ENCODE measurements at regions not wholly inside any gene's neighbourhood (a gene's known extent, or its start where the extent isn't known, plus 50 kb on each side); places are given as distances from the start of the nearest gene placed in this dataset.

DNA sequence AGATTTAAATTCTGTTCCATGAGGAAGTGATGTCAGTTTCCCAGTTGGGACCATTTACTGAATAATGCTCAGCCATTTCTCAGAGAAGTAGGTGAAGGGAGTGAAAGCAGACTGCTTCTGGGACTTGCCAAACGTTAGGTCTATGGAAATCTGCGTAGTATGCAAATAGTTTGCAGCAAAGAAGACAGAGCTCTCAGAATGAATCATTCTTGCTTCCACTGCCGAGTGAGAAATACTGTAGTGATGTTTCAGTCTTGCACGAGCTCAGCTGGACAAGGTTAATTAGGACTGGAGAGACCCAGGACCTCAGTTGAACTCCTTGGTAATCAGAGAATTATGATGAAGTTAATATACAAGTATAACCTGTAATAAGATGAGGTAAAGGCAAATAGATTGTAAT is 317.7 kb upstream of the DAB1 start:
- no peak for DNase-seq (ENCODE audit: low read depth in 2 of 2)

DNA sequence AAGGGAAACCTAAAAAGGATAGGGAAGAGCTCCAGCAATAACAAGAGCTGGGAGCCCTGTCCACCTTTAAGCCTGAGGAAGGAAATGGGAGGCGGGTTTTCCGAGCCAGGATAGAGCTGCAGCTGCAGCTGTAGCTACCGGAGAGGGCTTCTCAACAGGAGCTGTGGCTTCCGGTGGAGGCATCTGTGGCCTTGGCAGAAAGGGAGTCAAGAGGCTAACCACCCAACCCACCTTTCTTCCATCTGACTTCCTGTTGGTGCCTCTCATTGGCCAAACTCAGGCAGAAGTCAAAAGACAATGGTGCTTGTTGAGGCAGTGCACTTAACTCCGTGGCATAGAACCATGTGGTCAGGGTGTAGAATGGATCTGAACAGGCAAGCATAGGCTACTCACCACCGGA is 313.1 kb upstream of the DAB1 start:
- DNase-seq (ENCODE audit: low read depth in 2 of 2): no peak

DNA sequence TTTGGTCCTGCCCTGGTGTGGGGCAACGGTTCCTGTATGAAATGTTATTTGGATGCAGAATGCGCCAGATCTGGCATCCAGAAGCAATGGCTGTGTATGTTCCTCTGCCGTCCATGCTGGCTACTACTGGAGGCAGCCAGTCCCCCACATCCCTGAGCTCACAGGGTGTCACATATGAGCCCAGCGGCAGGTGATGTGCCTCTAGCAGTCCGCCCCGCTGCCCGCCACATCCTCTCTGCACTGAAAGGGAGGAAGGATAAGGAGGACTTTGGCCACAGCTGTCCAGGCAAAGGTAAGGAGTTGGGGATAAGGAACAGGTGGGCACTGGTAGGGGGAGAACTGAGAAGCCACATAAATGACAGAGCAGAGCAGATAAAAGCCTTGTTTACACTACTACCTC is 305.3 kb upstream of the DAB1 start:
- no peak for DNase-seq (ENCODE audit: low read depth in 2 of 2)

DNA sequence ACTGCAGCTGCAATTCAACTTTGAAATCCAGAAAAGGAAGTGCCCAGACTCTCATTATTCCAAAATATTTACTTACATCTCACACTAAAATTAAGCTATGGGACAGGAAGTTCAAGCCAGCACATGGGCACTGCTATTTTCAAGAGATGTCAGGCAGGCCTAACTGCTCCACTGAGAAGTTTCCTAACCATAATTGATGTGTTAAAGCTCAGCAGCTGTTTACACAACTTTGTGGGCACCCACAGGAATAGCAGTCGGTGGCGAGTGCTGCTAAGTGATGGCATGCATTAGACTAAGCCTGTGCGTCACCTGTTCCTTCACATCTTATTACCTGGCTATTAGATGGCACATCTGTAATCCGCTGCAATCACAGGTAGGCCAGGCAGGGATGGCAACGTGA is 303.3 kb upstream of the DAB1 start:
- no peak for DNase-seq (ENCODE audit: low read depth in 2 of 2)

DNA sequence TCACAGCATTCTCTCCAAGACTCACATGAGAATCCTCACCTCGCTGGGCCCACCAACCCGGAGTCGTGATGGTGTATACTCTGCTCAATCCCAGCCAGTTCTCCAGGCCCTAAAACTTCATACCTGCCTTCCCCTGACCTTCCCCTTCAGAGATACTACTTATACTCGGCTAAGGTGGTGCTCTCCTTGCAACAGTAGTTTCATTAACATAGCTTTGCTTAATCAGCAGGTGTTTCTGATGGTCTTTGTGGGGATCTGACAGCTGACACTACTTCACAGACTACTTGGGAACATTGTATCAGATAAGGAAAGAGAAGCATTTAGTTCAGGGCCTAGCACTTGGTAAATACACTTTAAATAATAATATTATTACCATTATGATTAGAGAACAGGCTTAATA is 301.5 kb upstream of the DAB1 start:
- DNase-seq (ENCODE audit: low read depth in 2 of 2): no peak

DNA sequence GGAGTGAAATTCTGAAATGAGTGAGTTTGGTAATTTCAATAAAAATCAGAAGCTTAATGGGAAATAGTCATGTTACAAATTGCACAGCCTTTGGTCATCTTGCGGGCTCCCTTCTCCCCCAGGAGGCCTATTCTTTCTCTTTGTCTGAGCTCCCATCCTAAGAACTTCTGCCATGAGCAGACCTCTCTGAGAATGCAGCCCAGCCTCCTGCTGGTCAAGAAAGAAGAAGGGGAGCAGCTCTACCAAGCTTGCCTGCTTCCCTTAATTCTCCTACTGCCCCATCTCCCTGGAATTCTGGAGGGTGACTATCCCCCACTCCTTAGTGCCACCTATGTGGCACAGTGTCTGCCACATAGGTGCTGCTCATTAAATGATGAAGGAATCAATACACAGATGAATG is 300.7 kb upstream of the DAB1 start:
- DNase-seq (ENCODE audit: low read depth in 2 of 2): no peak

DNA sequence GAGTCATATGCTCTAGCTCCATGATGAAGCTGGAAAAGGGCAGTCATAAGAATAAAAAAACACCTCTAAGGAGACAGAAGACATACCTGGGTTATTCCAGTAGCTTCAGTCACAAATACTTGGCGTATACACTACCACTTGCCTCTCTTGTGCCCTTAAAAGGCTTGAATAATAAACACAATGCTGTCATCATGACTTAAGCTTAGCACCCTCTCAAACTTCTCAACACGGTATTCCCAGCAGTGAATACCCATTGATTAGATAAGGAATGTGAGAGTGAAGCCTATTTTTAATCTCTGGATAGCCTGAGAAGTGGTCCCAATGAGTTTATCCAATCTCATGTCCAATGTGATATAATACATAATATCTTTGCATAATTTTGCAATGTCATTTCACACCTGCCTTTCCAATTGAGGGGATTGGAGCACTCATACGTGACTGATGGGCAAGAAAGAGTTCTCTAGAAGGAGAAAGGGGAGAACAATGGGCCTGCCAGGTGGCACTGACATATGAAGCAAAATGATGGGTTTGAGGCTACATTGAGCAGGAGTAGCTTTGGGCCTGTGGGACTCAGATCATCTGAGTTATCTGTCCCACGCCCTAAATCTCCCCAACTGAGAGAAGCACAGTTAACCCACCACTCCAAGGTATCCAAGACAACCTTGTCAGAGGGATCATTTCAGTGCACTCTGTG is 298.6 kb upstream of the DAB1 start:
- no peak for DNase-seq (ENCODE audit: low read depth in 2 of 2)

DNA sequence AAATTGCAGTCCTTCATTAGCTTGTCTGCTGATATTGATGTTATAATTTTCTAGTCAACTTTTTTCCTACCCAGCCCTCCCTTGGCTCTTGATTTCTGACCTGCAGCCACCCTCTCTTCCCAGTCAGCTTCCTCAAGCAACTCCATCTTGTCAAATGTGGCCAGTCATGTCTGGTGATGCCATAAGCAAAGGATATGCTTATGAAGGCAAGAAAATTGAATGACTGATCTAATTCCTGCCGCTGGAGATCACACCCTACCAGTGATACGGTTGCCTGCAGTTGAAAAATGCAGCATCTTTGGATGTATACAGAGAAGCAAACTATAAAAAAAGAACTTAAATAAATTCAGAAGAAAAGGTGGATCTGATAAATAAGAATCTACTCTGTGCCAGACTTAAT is 297.1 kb upstream of the DAB1 start:
- no peak for DNase-seq (ENCODE audit: low read depth in 2 of 2)

DNA sequence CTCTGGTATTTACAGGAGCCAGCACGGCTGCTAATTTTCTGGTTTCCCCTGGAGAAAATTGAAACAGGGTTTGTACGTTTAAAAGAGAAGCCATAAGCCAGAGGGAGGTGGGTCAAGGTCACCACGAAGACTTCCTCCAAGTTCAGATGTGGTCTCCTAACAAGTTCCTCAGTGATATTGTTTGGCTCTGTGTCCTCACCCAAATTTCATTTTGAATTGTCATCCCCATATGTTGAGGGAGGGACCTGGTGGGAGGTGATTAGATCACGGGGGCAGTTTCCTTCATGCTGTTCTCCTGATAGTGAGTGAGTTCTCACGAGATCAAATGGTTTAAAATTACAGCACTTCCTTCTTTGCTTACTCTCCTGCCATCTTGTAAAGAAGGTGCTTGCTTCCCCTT is 295.4 kb upstream of the DAB1 start:
- no peak for DNase-seq (ENCODE audit: low read depth in 2 of 2)

DNA sequence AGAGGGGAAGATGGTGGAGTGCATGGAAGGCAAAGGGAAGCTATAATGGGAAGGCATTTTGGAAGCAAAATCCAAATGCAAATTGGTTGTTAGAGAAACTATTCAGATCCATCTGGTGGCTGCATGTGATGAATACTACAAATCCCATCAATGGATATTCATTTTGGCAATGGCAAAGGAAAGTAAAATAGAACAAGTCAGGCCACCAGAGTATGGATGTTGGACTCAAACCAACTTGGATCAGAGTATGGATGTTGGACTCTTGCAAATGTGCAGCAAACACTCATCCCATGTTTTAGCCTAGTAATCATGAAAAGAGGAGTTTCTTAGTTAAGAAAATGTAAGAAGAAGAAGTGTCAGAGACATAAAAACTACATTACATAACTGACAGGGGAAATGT is 289.6 kb upstream of the DAB1 start:
- DNase-seq (ENCODE audit: low read depth in 2 of 2): no peak

DNA sequence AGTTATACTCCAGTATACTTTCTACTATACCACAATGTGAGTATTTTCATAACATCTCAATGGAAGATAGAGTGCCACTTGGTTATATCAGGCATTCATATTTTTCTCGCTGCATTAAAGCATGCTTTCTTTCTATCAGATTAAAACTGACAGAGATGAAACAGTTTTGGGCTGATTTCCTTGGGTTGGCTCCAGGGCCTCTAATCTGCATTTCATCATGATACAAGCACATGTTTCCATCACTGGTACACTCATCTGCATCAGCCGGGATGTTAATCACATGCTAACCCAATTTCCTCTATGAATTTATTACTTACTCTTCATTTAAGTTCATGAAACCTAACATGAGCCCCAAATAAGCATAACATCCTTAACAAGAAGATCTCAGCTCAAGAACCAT is 289.0 kb upstream of the DAB1 start:
- no peak for DNase-seq (ENCODE audit: low read depth in 2 of 2)

DNA sequence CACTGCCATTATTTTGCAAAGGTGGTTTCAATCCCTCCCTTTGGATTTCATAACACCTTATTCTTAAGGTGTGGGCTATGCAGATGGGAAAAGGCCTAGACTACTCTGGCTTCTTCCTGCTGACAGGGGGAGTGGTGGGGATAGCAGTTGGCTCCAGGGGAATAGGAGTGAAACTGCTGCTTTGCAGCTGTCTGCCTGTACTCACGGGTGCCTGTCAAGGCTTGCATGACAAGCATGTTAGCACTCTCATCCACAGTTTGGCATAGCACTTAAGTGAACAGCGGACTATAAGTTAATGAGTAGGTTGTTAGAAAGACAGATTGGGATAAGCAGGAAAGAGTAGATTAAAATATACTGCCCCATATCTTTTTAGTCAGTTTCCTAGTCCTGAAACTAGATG is 287.5 kb upstream of the DAB1 start:
- no peak for DNase-seq (ENCODE audit: low read depth in 2 of 2)

DNA sequence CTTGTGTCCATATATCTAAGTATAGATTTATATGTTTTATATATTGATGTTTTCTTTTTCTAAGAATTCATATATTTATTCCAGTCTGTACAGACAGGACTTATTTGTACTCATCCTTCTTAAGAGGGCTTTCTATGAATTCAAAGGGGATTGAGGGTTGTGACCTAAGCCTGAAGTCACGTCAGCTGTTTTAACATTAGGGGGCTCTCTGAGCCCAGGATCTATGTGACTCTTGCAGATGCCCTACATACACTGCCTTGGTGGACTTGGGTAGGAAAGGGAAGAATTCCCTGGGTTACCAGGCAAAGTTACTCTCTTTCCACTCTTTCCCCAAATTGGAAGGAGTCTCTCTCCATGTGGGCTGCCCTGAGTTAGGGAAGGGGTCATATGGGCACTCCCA is 283.8 kb upstream of the DAB1 start:
- no peak for DNase-seq (ENCODE audit: low read depth in 2 of 2)

DNA sequence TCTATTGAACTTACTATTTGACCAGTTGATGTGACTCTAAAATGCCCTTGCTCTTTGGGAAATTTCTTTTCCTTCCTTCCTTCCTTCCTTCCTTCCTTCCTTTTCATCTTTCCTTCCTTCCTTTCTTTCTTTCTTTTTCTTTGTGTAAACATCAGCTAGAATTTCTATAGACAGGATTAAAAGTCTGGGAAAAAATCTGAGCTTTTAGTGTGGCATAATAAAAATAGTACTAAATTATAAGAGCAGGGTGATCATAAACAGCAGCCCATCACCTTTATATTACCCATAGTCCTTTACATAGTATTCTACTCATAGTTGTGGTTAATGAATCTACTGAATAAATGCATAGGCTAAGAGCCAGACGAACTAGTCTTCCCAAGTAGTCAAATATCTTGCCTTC is 281.0 kb upstream of the DAB1 start:
- no peak for DNase-seq (ENCODE audit: low read depth in 2 of 2)

DNA sequence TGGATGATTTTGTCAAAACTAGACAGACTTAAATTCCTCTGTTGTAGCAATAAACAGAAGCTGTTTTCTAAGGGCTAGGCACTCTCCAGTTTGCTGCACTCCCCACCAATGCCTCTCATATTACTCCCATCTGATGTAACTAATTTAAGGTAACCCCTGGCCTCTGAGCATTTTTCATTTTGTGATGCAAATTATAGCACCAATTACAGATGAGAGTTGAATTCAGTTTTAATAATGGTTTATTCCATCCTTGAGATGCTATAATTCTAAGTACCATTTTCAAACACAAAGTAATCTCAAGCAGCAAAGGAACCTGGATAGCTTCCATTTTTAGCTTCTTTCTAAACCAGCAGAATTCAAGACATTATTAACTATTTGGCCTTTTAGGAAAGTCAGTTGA is 280.4 kb upstream of the DAB1 start:
- DNase-seq (ENCODE audit: low read depth in 2 of 2): no peak

DNA sequence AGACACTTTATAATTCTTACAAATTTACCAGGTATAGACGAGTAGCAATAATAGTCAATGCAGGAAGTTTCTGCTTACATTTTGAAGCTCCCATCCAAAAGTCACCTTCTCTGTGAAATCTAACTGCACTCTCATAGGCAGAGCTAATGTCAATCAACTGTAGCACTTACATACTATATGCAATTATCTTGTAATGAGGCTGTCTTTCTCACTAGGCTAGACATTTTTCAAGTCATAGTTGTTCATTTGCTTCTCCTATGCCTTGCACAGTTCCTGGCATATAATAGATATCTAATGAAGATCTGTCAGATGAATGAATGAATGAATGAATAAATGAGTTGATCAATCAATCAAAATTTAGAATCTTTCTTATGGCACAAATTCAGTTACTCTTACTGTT is 273.0 kb upstream of the DAB1 start:
- DNase-seq (ENCODE audit: low read depth in 2 of 2): no peak

DNA sequence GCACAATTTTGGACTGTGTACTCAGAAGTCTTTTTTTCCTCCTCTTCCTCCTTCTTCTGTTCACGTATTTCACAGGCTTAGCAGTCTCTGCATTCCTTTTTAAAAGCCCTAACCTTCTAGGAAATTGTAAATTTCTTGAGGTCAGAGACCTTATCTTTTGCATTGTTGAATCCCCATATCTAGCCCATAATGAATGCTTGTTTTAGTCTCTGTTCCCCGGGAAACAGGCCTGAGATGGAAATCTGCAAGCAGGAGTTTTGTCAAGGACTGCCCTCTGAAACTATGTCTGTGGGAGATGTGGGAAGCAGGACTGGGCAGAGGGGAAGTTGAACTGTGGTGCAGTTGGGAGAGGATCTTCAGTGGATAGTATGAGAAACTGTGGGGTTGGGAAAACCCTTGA is 272.2 kb upstream of the DAB1 start:
- DNase-seq (ENCODE audit: low read depth in 2 of 2): no peak

DNA sequence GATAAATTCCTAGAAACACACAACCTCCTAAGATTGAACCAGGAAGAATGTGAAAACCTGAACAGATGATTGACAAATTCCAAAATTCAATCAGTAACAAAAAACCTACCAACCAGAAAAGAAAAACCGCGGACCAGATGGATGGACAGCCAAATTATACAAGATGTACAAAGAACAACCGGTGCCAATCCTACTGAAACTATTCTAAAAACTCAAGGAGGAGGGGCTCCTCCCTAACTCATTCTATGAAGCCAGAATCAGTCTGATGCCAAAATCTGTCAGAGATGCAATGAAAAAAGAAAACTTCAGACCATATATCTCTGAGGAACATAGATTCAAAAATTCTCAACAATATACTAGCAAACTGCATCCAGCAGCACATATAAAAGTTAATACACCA is 262.4 kb upstream of the DAB1 start:
- no peak for DNase-seq (ENCODE audit: low read depth in 2 of 2)

DNA sequence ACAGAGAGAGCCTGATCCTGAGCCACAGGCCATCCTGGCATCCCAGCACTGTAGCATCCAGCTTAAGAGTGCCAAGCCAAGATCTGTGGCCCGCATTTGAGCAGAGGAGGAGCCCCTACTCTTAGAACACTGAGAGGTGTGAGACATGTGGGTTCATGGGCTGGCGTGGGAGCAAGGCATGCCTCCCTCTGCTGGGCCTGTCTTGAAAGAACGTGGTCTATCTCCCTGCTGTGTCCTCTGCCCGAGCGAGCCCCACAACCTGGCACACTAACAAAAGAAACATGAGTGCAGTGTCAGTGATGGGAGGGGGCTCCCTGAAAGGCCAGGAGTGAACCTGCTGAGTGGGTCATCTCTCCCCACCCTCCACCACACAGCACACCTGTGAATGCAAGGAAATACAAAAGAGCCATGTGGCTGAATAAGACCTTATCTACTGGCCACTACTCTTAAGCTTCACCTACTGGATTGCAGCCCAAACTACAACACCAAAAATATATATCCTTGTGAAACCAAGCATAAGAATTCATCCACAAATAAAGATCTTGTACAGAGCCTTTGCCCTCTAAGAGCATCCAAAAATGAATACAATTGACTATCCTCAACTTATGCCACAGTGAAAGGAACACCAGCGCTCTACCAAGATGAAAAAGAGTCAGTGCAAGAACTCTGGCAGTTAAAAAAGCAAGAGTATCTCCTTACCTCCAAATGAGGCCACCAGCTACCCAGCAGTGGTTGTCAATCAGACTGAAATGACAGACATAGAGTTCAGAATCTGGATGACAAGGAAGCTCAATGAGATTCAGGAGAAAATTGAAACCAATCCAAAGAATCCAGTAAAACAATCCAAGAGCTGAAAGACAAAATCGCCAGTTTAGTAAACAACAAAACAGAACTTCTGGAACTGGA is 259.4 kb upstream of the DAB1 start:
- no peak for DNase-seq (ENCODE audit: low read depth in 2 of 2)

DNA sequence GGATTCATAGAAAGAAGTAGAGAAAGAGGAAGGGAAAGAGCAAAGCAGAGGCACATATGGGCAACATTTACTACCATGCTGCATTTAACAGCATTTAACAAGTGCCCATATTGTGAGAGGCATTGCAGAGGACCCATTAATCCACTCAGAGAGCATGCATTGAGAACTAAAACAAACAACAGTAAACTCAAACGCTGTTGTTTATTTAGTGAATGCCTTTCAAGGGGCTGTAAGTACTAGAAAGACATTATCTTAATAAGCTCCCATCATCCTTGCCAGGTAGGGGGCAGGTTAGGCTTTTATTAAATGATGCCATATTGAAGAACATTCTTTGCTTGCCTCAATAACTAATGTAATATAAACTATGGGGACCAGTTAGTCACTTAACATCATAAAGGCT is 254.3 kb upstream of the DAB1 start:
- no peak for DNase-seq (ENCODE audit: low read depth in 2 of 2)

DNA sequence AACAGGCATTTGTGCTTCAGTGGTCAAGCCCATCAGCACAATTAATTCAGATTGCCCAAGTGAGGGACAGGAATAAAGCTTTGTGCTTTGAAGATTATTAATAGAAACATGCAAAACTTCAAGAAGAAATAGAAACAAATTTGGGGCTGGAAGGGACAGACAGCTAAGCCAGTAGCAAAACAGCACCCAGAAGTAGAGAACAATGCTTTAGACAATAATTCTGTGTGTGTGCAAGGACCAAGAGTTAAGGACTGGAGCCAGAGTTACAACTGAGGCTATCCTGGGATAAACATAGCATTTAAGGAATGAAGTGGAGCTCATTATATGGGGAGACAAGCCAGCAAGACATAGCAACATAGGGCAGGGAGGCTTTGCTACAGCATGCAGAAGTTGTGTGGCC is 251.9 kb upstream of the DAB1 start:
- DNase-seq (ENCODE audit: low read depth in 2 of 2): no peak

DNA sequence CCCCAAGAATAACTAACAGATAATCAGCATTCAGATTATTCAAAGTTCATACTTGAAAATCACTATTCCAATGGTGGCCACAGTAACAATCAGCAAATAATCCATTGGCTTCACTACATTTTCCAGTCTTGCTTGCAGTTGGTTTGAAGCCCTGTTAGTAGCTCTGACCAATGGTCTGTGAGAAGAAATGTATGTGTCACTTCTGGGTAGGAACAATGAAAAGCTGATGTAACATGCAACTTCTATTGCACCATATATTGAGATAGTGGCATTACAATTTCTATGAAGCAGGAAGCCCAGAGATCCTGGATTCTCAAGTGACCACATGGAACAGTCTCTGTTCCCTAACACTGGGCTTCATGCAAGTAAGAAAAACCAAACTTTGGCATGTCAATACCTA is 250.9 kb upstream of the DAB1 start:
- no peak for DNase-seq (ENCODE audit: low read depth in 2 of 2)

All from dermis microvascular lymphatic vessel endothelial cell (primary cell).